ENCODE measurements at regions not wholly inside any gene's neighbourhood (a gene's known extent, or its start where the extent isn't known, plus 50 kb on each side); places are given as distances from the start of the nearest gene placed in this dataset.

DNA sequence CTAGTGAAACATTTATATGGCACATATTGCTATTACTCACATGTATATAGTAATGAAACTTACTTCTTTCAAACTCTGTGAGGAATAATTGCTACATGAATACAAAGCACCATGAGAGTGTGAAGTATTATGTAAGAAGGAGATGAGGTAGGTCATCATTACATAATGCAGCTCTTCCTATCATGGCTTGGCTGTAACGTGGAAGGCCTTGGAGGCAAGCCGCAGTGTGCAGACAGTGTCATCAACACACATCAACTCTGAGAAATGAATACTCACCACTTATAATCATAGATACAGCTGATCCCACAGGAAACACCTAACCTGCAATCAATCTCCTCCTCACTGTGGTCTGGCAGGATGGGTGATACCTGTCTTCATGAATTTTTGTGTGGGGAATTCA lies 49.9 kb upstream of the CCDC91 start:
- Mint-ChIP-seq H3K4me1 (ENCODE audit: low read depth, unreplicated experiment) (no peaks in the 10 kb centered on the region), H3K27me3 (ENCODE audit: insufficient read depth, unreplicated experiment) (no peaks in the 10 kb centered on the region), H3K36me3 (ENCODE audit: insufficient read depth, unreplicated experiment) (no peaks in the 10 kb centered on the region), H3K27ac (ENCODE audit: unreplicated experiment) (no peak overlapping the region), H3K9me3 (ENCODE audit: unreplicated experiment) (no peaks in the 10 kb centered on the region), H3K4me3 (ENCODE audit: unreplicated experiment) (no peak overlapping the region)
- BruUV-seq (replicated peaks), result no TSS peak
- Histone ChIP-seq H3K36me3 (ENCODE audit: control insufficient read depth, insufficient read depth, low read length) (no peaks in the 10 kb centered on the region), H3K9me3 (no peaks in the 10 kb centered on the region), H3K27me3 (replicated peaks; ENCODE audit: control insufficient read depth, insufficient read depth, low read length) (no peaks in the 10 kb centered on the region), H3K4me1 (no peaks in the 10 kb centered on the region), H3K4me3 (ENCODE audit: low read depth, low read length) (no peak overlapping the region)
- ChIA-PET POLR2A (no interaction called here), CTCF (no interaction called here)
- no peak for DNase-seq
- no peak for TF ChIP-seq CTCF (IDR thresholded peaks at IDR 0.05; ENCODE audit: insufficient read depth in 1 of 2, low read depth in 1 of 2, low read length in 1 of 2, severe bottlenecking in 1 of 2, unreplicated experiment in 1 of 2)
- intact Hi-C loops (cut with micrococcal nuclease; ENCODE audit: unreplicated experiment), result no loop called here

Measured in Caco-2 (cell line).